NCI-H1417 (cell line): ENCODE measurements at regions not wholly inside any gene's neighbourhood (a gene's known extent, or its start where the extent isn't known, plus 50 kb on each side); places are given as distances from the start of the nearest gene placed in this dataset.

Experiments
- DNase-seq, 3 experiments: peaks; one replicate each; lab custom pipeline; 2025; lab: John Stamatoyannopoulos, UW

- no peak for DNase-seq
Observed at GRCh38 chr14:104341532-104342434, 203.4 kb downstream of the KIF26A start.

GRCh38 chr14:104342435-104343293 is 204.3 kb downstream of the KIF26A start:
- peak in 2 of 3 experiments; percentile 14 to 35 for DNase-seq

GRCh38 chr14:104343294-104343625 is 204.9 kb downstream of the KIF26A start:
- no peak for DNase-seq

GRCh38 chr14:104343690-104344640 is 205.6 kb downstream of the KIF26A start:
- DNase-seq = peak in 2 of 3 experiments; percentile 36 to 37

GRCh38 chr14:104344818-104345620 is 206.6 kb downstream of the KIF26A start:
- DNase-seq = peak; percentile 20 to 92 (median 80)

- DNase-seq = no peak
Observed at GRCh38 chr14:104345621-104346462, 207.5 kb downstream of the KIF26A start.

- no peak for DNase-seq
Observed at GRCh38 chr14:104346608-104347007, 208.2 kb downstream of the KIF26A start.

GRCh38 chr14:104348741-104349140 is 210.4 kb downstream of the KIF26A start:
- no peak for DNase-seq

GRCh38 chr14:104349950-104350349 is 211.6 kb downstream of the KIF26A start:
- DNase-seq = peak in 1 of 3 experiments; percentile 60

GRCh38 chr14:104350463-104351185 is 212.2 kb downstream of the KIF26A start:
- DNase-seq = peak in 2 of 3 experiments; percentile 63 to 81

GRCh38 chr14:104351849-104352492 is 213.6 kb downstream of the KIF26A start:
- DNase-seq = no peak

- no peak for DNase-seq
Observed at GRCh38 chr14:104352493-104353220, 214.3 kb downstream of the KIF26A start.

- DNase-seq = no peak
Observed at GRCh38 chr14:104353221-104353920, 215.0 kb downstream of the KIF26A start.

GRCh38 chr14:104353921-104354701 is 215.7 kb downstream of the KIF26A start:
- DNase-seq = no peak

GRCh38 chr14:104355101-104356019 is 217.0 kb downstream of the KIF26A start:
- no peak for DNase-seq
